A673 (cell line): ENCODE measurements at regions not wholly inside any gene's neighbourhood (a gene's known extent, or its start where the extent isn't known, plus 50 kb on each side); places are given as distances from the start of the nearest gene placed in this dataset.

ENCODE experiments used
- CTCF ChIP-seq: fragments of 300-800, 200-600 bp; sonication (generic); conservative IDR thresholded peaks from 2 replicates; pipeline ENCODE4 v1.5.1; 2017; ENCODE audit warnings: low read depth, mild to moderate bottlenecking, antibody characterized with exemption, low read length, moderate library complexity, mixed read lengths
- EZH2 ChIP-seq: fragments of 200-600 bp; sonication (generic); IDR thresholded peaks from 2 replicates; pipeline ENCODE4 v1.6.1; 2017; ENCODE audit warnings: borderline replicate concordance, low read depth, mild to moderate bottlenecking, mixed read lengths, antibody characterized with exemption, low read length; ENCODE audit not compliant: poor library complexity, severe bottlenecking

DNA sequence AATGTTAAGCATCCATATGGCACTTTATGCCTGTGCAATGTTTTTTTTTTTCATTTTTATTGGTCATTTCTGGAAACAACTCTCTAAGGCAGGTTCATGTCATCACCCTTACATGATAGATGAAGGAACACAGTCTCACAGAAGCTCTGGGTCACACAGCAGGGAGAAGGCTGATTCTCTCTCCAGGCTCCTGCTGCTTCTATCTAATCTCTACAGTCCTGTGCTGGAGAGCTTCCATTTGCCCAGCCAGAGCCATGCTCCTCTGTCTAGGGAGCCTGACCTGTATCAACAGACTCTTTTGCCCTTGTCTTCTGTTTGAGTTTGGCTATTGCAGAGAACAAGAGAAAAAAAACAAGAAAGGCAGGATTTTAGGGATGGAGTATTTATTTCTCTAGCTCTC is 584.8 kb downstream of the MBD2 start:
- TF ChIP-seq CTCF (no peak), EZH2 (no peak)
